Activated CD4-positive, alpha-beta memory T cell treated with anti-CD3 and anti-CD28 coated beads for 36 hours (primary cell): ENCODE measurements at regions not wholly inside any gene's neighbourhood (a gene's known extent, or its start where the extent isn't known, plus 50 kb on each side); places are given as distances from the start of the nearest gene placed in this dataset.

Experiments
- CTCF ChIA-PET: fragments of 350-600 bp; sonication (Branson Sonifier 250); formaldehyde crosslinking; loops from one replicate; lab custom pipeline; 2021; ENCODE audit warnings: antibody characterized with exemption, inconsistent platforms; lab: Charles Lee
- POLR2A ChIA-PET: fragments of 350-600 bp; sonication (Branson Sonifier 250); formaldehyde crosslinking; loops from one replicate; lab custom pipeline; 2021; ENCODE audit warnings: antibody characterized with exemption; lab: Charles Lee
- DNase-seq: peaks from one replicate; pipeline ENCODE4 v3.0.0-alpha.2; 2020
- H3K27ac Mint-ChIP-seq: one replicate; pipeline ENCODE4 v1.8.0; 2021; ENCODE audit warnings: mixed read lengths
- H3K27me3 Mint-ChIP-seq: one replicate; pipeline ENCODE4 v1.8.0; 2021; ENCODE audit warnings: mixed read lengths
- H3K36me3 Mint-ChIP-seq: one replicate; pipeline ENCODE4 v1.8.0; 2021; ENCODE audit warnings: mixed read lengths
- H3K4me1 Mint-ChIP-seq: one replicate; pipeline ENCODE4 v1.8.0; 2021; ENCODE audit warnings: low read depth, mixed read lengths
- H3K4me3 Mint-ChIP-seq: one replicate; pipeline ENCODE4 v1.8.0; 2021; ENCODE audit warnings: mild to moderate bottlenecking, mixed read lengths
- H3K9me3 Mint-ChIP-seq: one replicate; pipeline ENCODE4 v1.8.0; 2021; ENCODE audit warnings: mixed read lengths
- intact Hi-C: fragments of 100-400 bp; cut with micrococcal nuclease; formaldehyde crosslinking; loops from one replicate; pipeline ENCODE4 v1.15.1; 2023

DNA sequence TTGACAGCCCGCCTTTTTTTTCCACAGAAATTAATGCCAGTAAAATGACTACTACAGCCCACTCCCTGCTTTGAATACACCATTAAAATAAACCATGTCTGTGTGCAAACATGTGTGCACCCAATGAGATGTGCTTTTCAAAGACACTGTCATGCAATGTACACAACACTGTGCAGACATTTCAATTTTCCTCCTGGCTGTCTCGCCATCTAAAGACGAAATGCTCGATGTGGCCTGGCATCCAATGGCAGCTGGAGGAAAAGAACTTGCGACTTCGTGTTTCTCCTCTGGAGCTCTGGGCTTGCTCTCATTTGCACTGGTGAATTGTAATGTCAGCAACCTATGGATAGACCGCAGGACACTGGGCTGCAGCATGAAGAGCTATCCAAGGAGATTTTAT lies 147.0 kb upstream of the NAV2 start:
- no peak for DNase-seq
- no peak overlapping the region for H3K4me3 Mint-ChIP-seq
- intact Hi-C loops, result loop anchor here (2.0 kb wide), 1 partner anchor 235 kb away; no protein-coding TSS in a partner anchor
- no peaks in the 10 kb centered on the region for H3K36me3 Mint-ChIP-seq
- H3K4me1 Mint-ChIP-seq, result no peaks in the 10 kb centered on the region
- ChIA-PET POLR2A (no interaction called here), CTCF (interaction anchor here (0.6 to 6.9 kb wide), 12 partner anchors 8 to 489 kb away, joined by 3 to 145 read pairs (median 4); no protein-coding TSS in a partner anchor)
- H3K27ac Mint-ChIP-seq, result no peak overlapping the region
- H3K27me3 Mint-ChIP-seq, result peaks cover 5% of the 10 kb centered on the region
- no peaks in the 10 kb centered on the region for H3K9me3 Mint-ChIP-seq

DNA sequence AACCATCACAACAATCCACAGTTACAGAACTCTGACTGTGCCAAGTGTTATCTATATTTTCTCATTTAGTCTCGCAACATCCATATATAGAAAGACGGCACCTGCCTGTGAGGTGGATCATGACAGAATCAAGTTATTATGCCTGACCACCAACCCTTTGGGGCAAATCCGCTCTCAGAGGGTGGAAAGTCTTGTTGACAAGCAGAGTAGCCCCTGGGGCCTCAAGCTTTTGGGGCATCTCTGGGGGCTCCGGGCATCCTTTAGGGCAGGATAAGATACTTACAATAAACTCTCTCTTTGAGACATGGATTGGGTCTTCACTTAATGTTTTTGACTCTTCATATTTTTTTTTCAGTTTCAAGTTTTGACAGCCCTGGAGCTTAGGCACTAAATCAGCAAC lies 150.5 kb upstream of the NAV2 start:
- Mint-ChIP-seq H3K9me3 (no peaks in the 10 kb centered on the region), H3K36me3 (no peaks in the 10 kb centered on the region), H3K4me1 (no peaks in the 10 kb centered on the region), H3K27ac (no peak overlapping the region), H3K4me3 (no peak overlapping the region), H3K27me3 (peaks cover 7% of the 10 kb centered on the region)
- POLR2A ChIA-PET, result no interaction called here
- intact Hi-C loops, result loop anchor here (5.0 kb wide), 1 partner anchor 570 kb away; no protein-coding TSS in a partner anchor
- CTCF ChIA-PET, result interaction anchor here (2.9 to 6.9 kb wide), 2 partner anchors 9 to 181 kb away, joined by 24 to 145 read pairs; no protein-coding TSS in a partner anchor
- DNase-seq, result no peak

DNA sequence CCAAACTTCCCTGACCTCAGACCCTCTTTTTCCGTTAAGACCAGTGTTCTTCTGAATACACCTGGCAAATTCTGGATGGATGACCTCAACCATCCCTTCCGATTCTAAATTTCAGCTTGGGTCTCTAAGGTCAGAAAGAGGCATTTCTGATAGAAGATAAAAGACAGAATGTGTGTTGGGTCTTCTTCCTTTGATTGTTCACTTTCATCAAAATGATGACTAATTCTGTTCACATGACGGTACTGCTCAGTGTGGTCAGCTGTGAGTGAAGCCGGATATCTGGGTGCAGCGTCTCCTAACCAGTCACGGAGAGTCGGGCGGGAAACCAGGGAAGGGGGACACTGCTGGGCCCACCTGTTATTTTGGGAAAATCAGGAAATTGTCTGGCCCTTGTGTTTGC lies 151.6 kb upstream of the NAV2 start:
- no peaks in the 10 kb centered on the region for H3K36me3 Mint-ChIP-seq
- no peaks in the 10 kb centered on the region for H3K4me1 Mint-ChIP-seq
- no peak for DNase-seq
- peaks cover 7% of the 10 kb centered on the region for H3K27me3 Mint-ChIP-seq
- CTCF ChIA-PET, result interaction anchor here (0.9 to 5.4 kb wide), 8 partner anchors 9 to 572 kb away, joined by 3 to 52 read pairs (median 5); no protein-coding TSS in a partner anchor
- H3K4me3 Mint-ChIP-seq, result no peak overlapping the region
- no peak overlapping the region for H3K27ac Mint-ChIP-seq
- POLR2A ChIA-PET, result no interaction called here
- intact Hi-C loops, result loop anchor here (5.0 kb wide), 1 partner anchor 571 kb away; no protein-coding TSS in a partner anchor
- no peaks in the 10 kb centered on the region for H3K9me3 Mint-ChIP-seq

- ChIA-PET CTCF (interaction anchor here (0.8 to 5.4 kb wide), 12 partner anchors 128 to 573 kb away, joined by 3 to 52 read pairs (median 4); no protein-coding TSS in a partner anchor), POLR2A (no interaction called here)
- H3K4me1 Mint-ChIP-seq, result no peaks in the 10 kb centered on the region
- H3K27me3 Mint-ChIP-seq, result peaks cover 7% of the 10 kb centered on the region
- H3K4me3 Mint-ChIP-seq, result no peak overlapping the region
- H3K27ac Mint-ChIP-seq, result no peak overlapping the region
- H3K36me3 Mint-ChIP-seq, result no peaks in the 10 kb centered on the region
- no peak for DNase-seq
- intact Hi-C loops, result loop anchor here (5.0 kb wide), 1 partner anchor 572 kb away; no protein-coding TSS in a partner anchor
- no peaks in the 10 kb centered on the region for H3K9me3 Mint-ChIP-seq
Measured at GRCh38 chr11:19560156-19560555, 152.5 kb upstream of the NAV2 start.

- Mint-ChIP-seq H3K27me3 (peaks cover 7% of the 10 kb centered on the region), H3K27ac (no peak overlapping the region), H3K4me1 (no peaks in the 10 kb centered on the region), H3K4me3 (no peak overlapping the region), H3K36me3 (no peaks in the 10 kb centered on the region), H3K9me3 (no peaks in the 10 kb centered on the region)
- intact Hi-C loops, result loop anchor here (5.0 kb wide), 1 partner anchor 573 kb away; no protein-coding TSS in a partner anchor
- POLR2A ChIA-PET, result no interaction called here
- CTCF ChIA-PET, result interaction anchor here (0.8 to 5.4 kb wide), 11 partner anchors 32 to 489 kb away, joined by 3 to 52 read pairs (median 4); no protein-coding TSS in a partner anchor
- DNase-seq, result no peak
Measured at GRCh38 chr11:19559746-19560145, 152.9 kb upstream of the NAV2 start.

DNA sequence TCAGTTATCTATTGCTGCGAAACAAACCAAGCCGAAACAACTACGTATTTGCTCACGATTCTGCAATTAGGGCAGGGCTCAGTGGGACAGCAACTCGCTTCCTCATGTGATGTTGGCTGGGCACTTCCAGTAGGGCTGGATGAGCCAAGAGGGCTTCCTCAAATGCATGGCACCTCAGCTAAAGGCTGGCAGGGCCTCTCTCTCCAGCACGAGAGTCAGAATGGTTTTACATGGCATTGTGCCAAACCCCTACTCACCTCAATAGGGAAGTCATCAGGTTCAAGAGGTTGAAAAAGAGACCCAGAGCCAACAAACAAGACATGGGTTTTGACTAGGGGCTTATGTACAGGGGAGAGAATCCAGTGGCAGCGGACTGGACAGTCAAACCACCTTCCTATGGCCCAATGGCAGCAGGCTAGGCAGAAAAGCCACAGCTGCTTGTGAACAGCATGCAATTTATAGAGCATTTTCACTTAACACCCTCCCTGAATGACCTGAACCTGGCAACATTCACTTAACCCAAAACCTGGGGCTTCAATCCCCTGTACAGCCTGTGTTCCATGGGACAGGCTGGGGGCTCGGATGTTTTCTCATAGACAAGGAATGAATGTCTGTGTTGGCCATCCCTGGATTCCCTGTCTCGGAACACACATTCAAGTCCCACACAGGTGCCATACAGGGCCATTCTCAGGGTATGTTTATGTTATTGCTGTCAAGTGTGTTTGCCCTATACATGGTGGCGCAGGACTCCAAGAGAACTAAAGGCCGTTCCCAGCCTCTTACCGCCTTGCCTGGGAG lies 154.2 kb upstream of the NAV2 start:
- intact Hi-C loops, result no loop called here
- Mint-ChIP-seq H3K27me3 (peaks cover 7% of the 10 kb centered on the region), H3K4me1 (no peaks in the 10 kb centered on the region), H3K4me3 (no peak overlapping the region), H3K27ac (no peak overlapping the region), H3K9me3 (no peaks in the 10 kb centered on the region), H3K36me3 (no peaks in the 10 kb centered on the region)
- POLR2A ChIA-PET, result no interaction called here
- DNase-seq, result no peak
- CTCF ChIA-PET, result interaction anchor here (0.7 to 5.4 kb wide), 17 partner anchors 11 to 488 kb away, joined by 3 to 52 read pairs (median 5); no protein-coding TSS in a partner anchor

DNA sequence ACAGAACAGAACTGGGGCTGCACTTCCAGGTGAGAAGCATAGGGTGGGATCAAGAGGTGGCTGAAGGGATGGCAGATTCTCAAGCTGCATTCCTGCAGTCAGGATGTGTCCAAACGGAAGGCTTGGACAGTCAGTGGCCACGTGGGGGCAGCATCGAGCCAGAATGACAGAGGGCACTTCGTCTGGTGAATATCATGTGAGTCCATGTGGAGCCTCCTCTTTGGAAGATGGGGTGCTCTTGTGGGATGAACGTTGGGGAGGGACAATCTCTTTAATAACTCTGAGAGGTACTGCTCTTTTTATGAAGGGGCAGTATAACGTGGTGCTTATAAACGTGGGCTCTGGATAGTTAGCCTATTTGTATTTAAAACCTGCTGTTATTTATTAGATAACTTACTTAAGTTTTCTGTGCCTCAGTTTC lies 154.9 kb upstream of the NAV2 start:
- no peak overlapping the region for H3K4me3 Mint-ChIP-seq
- H3K27ac Mint-ChIP-seq, result no peak overlapping the region
- peaks cover 7% of the 10 kb centered on the region for H3K27me3 Mint-ChIP-seq
- H3K9me3 Mint-ChIP-seq, result no peaks in the 10 kb centered on the region
- intact Hi-C loops, result loop anchor here (1.0 kb wide), 1 partner anchor 346 kb away; no protein-coding TSS in a partner anchor
- peak; percentile 79 for DNase-seq
- H3K36me3 Mint-ChIP-seq, result no peaks in the 10 kb centered on the region
- ChIA-PET POLR2A (no interaction called here), CTCF (interaction anchor here (0.7 to 6.4 kb wide), 20 partner anchors 8 to 540 kb away, joined by 3 to 52 read pairs (median 4); no protein-coding TSS in a partner anchor)
- H3K4me1 Mint-ChIP-seq, result no peaks in the 10 kb centered on the region

GRCh38 chr11:19557185-19557584 lies 155.5 kb upstream of the NAV2 start:
- ChIA-PET CTCF (interaction anchor here (0.6 to 6.4 kb wide), 20 partner anchors 8 to 541 kb away, joined by 3 to 52 read pairs (median 4); no protein-coding TSS in a partner anchor), POLR2A (no interaction called here)
- no peak overlapping the region for H3K4me3 Mint-ChIP-seq
- no peaks in the 10 kb centered on the region for H3K4me1 Mint-ChIP-seq
- peaks cover 7% of the 10 kb centered on the region for H3K27me3 Mint-ChIP-seq
- H3K9me3 Mint-ChIP-seq, result no peaks in the 10 kb centered on the region
- no peak overlapping the region for H3K27ac Mint-ChIP-seq
- H3K36me3 Mint-ChIP-seq, result no peaks in the 10 kb centered on the region
- no peak for DNase-seq
- intact Hi-C loops, result loop anchor here (1.0 kb wide), 1 partner anchor 346 kb away; no protein-coding TSS in a partner anchor

DNA sequence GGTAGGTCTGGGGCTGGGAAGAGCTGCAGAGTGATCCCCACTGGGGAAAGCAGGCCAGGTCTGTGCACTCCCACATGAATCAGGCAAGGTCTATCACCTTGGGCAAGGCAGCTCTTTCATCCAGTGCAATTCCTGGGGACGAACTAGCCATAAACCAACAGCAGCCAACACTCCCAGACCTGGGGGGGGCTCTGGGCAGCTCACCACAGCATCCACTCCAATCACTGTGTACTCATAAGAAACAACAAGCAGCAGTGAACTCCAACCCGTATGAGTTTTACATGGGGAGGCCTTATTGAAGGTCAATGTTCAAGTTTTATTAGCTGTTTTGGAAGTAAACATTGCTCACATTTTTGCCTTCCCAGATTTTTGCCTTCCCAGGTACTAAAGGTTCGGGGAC lies 157.4 kb upstream of the NAV2 start:
- Mint-ChIP-seq H3K27me3 (peaks cover 6% of the 10 kb centered on the region), H3K4me3 (no peak overlapping the region), H3K36me3 (no peaks in the 10 kb centered on the region), H3K4me1 (no peaks in the 10 kb centered on the region), H3K27ac (no peak overlapping the region), H3K9me3 (no peaks in the 10 kb centered on the region)
- no peak for DNase-seq
- intact Hi-C loops, result no loop called here
- ChIA-PET CTCF (interaction anchor here (0.8 to 6.4 kb wide), 14 partner anchors 8 to 484 kb away, joined by 3 to 44 read pairs (median 8); no protein-coding TSS in a partner anchor), POLR2A (no interaction called here)

GRCh38 chr11:19553683-19554333 lies 158.8 kb upstream of the NAV2 start:
- POLR2A ChIA-PET, result no interaction called here
- Mint-ChIP-seq H3K36me3 (no peaks in the 10 kb centered on the region), H3K4me3 (no peak overlapping the region)

DNA sequence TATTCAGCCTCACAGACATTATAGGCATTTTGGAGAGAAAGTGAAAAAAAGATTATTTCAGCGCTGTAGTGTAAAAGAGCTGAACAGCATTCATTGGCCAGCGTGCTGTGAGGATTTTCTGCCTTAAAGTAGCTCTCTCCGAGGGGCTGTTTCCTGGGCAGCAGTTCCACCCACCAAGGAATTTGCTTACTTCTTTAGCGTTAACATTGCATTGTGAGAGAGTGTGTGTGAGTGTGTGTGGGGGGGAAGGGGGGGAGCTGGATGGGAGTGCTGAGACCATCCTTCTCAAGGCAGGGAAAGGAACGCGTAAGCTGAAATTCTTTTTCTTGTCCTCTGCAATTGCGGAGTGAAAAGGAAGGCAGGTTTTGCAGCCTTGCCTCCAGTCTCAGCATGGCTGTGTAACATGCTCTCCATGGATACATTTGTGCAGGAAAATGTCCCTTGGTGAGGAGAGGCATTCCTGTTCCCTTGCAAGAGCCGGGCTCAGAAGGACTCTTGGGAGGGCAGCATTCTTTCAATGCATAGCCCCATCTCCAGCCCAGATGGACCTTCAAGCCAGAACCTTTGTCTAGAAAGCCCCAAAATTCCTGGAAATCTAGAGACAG lies 159.9 kb upstream of the NAV2 start:
- ChIA-PET POLR2A (no interaction called here), CTCF (interaction anchor here (0.8 to 6.4 kb wide), 14 partner anchors 8 to 482 kb away, joined by 3 to 44 read pairs (median 4); no protein-coding TSS in a partner anchor)
- Mint-ChIP-seq H3K27me3 (peaks cover 6% of the 10 kb centered on the region), H3K4me1 (no peaks in the 10 kb centered on the region), H3K9me3 (no peaks in the 10 kb centered on the region), H3K27ac (no peak overlapping the region), H3K36me3 (no peaks in the 10 kb centered on the region), H3K4me3 (no peak overlapping the region)
- no peak for DNase-seq
- intact Hi-C loops, result loop anchor here (1.0 kb wide), 3 partner anchors 241 to 481 kb away; no protein-coding TSS in a partner anchor

More at GRCh38 chr11:19553683-19554333, 158.8 kb upstream of the NAV2 start:
- CTCF ChIA-PET, result interaction anchor here (0.8 to 6.4 kb wide), 20 partner anchors 9 to 483 kb away, joined by 3 to 44 read pairs (median 4); no protein-coding TSS in a partner anchor
- Mint-ChIP-seq H3K27me3 (peaks cover 6% of the 10 kb centered on the region), H3K27ac (no peak overlapping the region), H3K9me3 (no peaks in the 10 kb centered on the region), H3K4me1 (no peaks in the 10 kb centered on the region)
- intact Hi-C loops, result loop anchor here (1.0 kb wide), 3 partner anchors 243 to 483 kb away; no protein-coding TSS in a partner anchor
- DNase-seq, result peak; percentile 82
